ENCODE measurements at regions not wholly inside any gene's neighbourhood (a gene's known extent, or its start where the extent isn't known, plus 50 kb on each side); places are given as distances from the start of the nearest gene placed in this dataset.

DNA sequence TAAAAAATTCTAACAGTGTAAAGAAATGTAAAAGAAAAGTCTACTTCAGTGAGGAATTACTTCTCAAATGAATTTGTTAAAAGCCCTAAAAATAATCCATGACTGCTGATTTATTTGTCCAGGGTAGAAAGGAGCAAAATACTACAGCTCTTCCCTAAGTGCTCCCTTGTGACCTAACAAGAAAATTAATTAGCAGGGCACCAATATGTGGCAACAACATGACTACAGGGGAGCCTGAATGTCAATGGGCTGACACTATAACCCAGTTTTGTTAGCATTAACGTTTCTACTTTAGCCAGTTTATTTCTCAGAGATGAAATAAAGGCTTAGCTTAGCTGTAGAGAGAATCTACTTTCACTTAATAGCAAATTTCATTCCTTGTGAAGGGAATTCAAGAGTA is 918.9 kb upstream of the EPHA5 start:
- no peak overlapping the region for H3K4me3 ChIP-seq (ENCODE audit: low read depth, low read length)
- TF ChIP-seq, protein P1, sequence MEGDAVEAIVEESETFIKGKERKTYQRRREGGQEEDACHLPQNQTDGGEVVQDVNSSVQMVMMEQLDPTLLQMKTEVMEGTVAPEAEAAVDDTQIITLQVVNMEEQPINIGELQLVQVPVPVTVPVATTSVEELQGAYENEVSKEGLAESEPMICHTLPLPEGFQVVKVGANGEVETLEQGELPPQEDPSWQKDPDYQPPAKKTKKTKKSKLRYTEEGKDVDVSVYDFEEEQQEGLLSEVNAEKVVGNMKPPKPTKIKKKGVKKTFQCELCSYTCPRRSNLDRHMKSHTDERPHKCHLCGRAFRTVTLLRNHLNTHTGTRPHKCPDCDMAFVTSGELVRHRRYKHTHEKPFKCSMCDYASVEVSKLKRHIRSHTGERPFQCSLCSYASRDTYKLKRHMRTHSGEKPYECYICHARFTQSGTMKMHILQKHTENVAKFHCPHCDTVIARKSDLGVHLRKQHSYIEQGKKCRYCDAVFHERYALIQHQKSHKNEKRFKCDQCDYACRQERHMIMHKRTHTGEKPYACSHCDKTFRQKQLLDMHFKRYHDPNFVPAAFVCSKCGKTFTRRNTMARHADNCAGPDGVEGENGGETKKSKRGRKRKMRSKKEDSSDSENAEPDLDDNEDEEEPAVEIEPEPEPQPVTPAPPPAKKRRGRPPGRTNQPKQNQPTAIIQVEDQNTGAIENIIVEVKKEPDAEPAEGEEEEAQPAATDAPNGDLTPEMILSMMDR (IDR thresholded peaks at IDR 0.05; ENCODE audit: low read depth, low read length, missing control alignments) = no peak
- in situ Hi-C loops (cut with HindIII; ENCODE audit: low sequenced_read_pairs) = no loop called here
- no peak for DNase-seq (ENCODE audit: low read depth)

DNA sequence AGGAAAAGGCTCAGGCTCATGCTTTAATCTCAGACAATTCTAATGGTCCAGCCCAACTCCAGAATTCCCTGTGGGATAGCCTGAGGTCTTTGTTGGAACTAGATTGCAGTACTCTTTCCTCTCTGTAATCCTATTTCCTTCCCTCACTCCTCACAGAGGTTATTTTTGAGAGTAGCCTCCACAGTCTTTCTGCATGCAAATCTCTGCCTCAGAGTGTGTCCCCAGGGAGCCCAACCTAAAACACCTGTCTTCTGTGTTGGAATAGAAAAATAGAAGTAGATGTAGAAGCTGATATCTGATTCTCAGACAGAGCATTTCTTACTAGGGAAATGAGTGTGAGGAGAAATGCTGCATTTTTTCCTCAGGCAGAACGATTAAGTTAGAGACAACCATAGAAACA is 915.5 kb upstream of the EPHA5 start:
- in situ Hi-C loops (cut with HindIII; ENCODE audit: low sequenced_read_pairs) = no loop called here
- TF ChIP-seq, protein P1 (IDR thresholded peaks at IDR 0.05; ENCODE audit: low read depth, low read length, missing control alignments) = no peak
- no peak overlapping the region for H3K4me3 ChIP-seq (ENCODE audit: low read depth, low read length)
- DNase-seq (ENCODE audit: low read depth) = no peak

DNA sequence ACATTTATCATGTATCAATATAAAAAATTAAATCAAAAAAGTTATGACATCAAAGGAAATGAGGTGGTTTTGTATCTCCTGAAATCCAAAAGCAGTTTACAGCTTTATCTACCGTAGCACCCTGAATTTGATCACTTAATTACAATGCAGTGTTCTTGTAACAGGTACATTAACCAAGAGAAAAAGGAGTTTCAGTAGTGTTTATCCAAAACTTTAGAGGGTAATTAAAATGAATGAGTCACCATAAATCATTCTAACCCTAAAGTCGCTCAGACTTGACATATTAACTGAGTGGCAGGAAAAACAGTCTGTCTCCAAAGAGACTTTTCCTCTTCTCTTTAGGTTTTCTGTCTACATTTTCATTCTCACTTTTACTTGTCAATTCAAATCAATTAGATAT is 907.6 kb upstream of the EPHA5 start:
- TF ChIP-seq, protein P1 (IDR thresholded peaks at IDR 0.05; ENCODE audit: low read depth, low read length, missing control alignments) = no peak
- no peak overlapping the region for H3K4me3 ChIP-seq (ENCODE audit: low read depth, low read length)
- DNase-seq (ENCODE audit: low read depth) = no peak
- in situ Hi-C loops (cut with HindIII; ENCODE audit: low sequenced_read_pairs) = no loop called here

DNA sequence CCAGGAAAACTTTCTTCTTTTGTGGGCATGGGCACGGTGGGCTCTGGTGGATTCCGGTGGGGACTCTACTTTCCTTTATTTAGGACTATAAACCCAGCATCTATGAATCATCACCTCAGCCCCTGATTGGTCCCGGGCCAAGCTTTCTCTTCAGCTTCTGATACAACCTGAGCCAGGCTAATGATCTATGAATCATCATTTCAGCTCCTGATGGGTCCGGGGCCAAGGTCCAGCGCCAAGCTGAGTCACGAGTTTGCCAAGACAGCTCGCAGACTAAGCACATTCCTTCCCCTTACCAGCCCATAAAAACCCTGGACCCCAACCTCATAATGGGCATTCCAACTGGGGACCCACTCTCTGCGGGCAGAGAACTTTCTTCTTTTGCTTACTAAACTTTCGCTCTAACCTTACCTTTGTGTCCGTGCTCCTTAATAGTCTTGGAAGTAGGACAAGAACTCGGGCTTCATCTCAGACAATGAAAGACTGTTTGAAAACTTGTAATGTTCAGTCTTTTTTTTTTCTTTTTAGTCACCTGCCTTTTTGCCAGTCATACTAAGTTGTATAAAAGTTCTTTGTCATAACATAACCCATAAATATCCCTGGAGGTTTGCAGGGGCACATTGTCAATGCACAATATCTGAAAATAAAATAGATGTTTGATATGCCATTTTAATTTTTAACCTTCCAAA is 904.9 kb upstream of the EPHA5 start:
- TF ChIP-seq, protein P1 (IDR thresholded peaks at IDR 0.05; ENCODE audit: low read depth, low read length, missing control alignments) = no peak
- peak overlapping the region; percentile 18 for H3K4me3 ChIP-seq (ENCODE audit: low read depth, low read length)
- in situ Hi-C loops (cut with HindIII; ENCODE audit: low sequenced_read_pairs) = no loop called here
- DNase-seq (ENCODE audit: low read depth) = peak; percentile 93

DNA sequence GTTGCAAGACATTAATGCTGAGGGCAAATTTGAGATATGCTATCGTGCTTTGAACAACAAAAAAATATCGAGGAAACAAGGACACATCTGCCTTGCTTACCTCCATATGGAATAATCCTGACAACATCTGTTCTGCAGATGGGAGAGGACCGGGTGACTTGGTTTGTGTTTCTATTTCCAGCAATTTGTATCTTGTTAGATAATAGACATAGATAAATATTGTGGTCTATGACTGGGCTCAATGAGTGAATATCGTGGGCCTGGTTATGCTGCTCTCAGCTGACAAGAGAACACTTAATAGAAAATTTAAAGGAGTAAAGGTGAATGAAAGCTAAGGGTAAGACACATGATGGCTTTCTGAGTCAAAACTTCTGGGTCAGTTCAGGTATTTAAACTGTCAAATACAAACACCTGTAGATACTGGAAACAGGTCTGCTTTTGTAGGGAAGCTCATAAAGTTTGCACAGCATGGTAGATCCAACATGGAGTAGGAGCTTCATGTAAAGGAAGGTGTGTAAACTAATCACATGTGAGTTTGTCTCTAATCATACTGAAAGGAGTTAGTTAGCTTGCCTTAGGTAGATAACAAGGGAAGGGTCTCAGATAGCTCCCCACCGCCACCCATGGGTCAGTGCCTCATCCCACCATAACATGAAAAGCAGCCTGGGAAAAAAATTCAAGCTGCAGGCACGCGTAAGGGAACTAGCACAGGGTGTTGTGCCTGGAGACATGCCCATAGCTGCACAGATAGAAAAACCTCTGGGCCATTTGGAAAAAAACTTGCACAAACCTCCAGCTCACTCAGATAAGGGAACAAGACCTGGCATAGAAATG is 904.1 kb upstream of the EPHA5 start:
- H3K4me3 ChIP-seq (ENCODE audit: low read depth, low read length) = no peak overlapping the region
- DNase-seq (ENCODE audit: low read depth) = peak; percentile 61
- TF ChIP-seq, protein P1 (IDR thresholded peaks at IDR 0.05; ENCODE audit: low read depth, low read length, missing control alignments) = no peak
- in situ Hi-C loops (cut with HindIII; ENCODE audit: low sequenced_read_pairs) = no loop called here

DNA sequence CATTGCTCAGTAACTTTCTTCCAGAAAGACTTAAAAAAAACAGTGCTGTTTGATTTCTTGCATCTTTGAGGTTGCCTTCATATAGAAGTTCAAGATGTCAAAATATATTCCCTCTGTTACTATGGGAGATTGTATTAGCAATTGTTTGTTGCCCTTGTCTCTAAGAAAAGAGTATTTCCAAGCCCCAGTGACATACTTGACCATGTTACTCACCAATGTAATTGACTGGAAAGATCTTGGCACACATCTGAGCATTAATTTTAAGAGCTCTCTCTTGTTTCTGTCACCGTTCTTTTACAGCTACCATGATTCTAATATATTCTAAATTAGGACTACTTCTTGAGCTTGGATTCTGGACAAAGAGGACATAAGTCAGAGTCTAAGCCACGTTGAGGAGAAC is 902.7 kb upstream of the EPHA5 start:
- H3K4me3 ChIP-seq (ENCODE audit: low read depth, low read length) = no peak overlapping the region
- TF ChIP-seq, protein P1 (IDR thresholded peaks at IDR 0.05; ENCODE audit: low read depth, low read length, missing control alignments) = no peak
- peak; percentile 88 for DNase-seq (ENCODE audit: low read depth)
- in situ Hi-C loops (cut with HindIII; ENCODE audit: low sequenced_read_pairs) = no loop called here

Data from astrocyte of the cerebellum (primary cell).